Colonic mucosa (tissue), 4 donors: ENCODE measurements at regions not wholly inside any gene's neighbourhood (a gene's known extent, or its start where the extent isn't known, plus 50 kb on each side); places are given as distances from the start of the nearest gene placed in this dataset.

Experiments used
- DNase-seq: peaks from one replicate; pipeline ENCODE4 v3.0.0-alpha.2; 2020
- H3K27ac ChIP-seq: fragments of 200-600 bp; one replicate; pipeline ENCODE4 v1.8.0; 2021
- H3K27me3 ChIP-seq: fragments of 200-600 bp; one replicate; pipeline ENCODE4 v1.8.0; 2021
- H3K36me3 ChIP-seq: fragments of 200-600 bp; one replicate; pipeline ENCODE4 v1.8.0; 2021
- H3K4me1 ChIP-seq: fragments of 200-600 bp; one replicate; pipeline ENCODE4 v1.8.0; 2021; ENCODE audit warnings: mild to moderate bottlenecking
- H3K4me3 ChIP-seq: fragments of 200-600 bp; one replicate; pipeline ENCODE4 v1.8.0; 2021
- H3K9ac ChIP-seq, 2 donors: one replicate each; pipeline ENCODE4 v1.7.0; 2013; ENCODE audit warnings: control low read depth in 2 of 2, low read depth in 2 of 2, low read length in 2 of 2
- H3K9me3 ChIP-seq: fragments of 200-600 bp; one replicate; pipeline ENCODE4 v1.8.0; 2021
- CTCF ChIP-seq: fragments of 200-600 bp; IDR thresholded peaks from one replicate; pipeline ENCODE4 v1.8.0; 2022; ENCODE audit warnings: antibody characterized with exemption, mild to moderate bottlenecking
- intact Hi-C: fragments of 100-400 bp; cut with DNase I; formaldehyde crosslinking; loops from one replicate; pipeline ENCODE4 v1.14.1; 2022
- donor health status: healthy.
- donor health status: DM: no; HTN: no; CAD: no.
- donor health status: DM: no; HTN: no; CAD: no.

- Histone ChIP-seq H3K9me3 (no peaks in the 10 kb centered on the region), H3K4me1 (no peaks in the 10 kb centered on the region), H3K27me3 (no peaks in the 10 kb centered on the region), H3K36me3 (no peaks in the 10 kb centered on the region), H3K4me3 (no peak overlapping the region), H3K9ac (no peak overlapping the region), H3K27ac (no peak overlapping the region)
- DNase-seq: no peak
- intact Hi-C loops: loop anchor here (10.0 kb wide), 1 partner anchor 215 kb away; no protein-coding TSS in a partner anchor
- no peak for TF ChIP-seq CTCF
These were observed 63.9 kb upstream of the SLC10A2 start for GRCh38 chr13:103130146-103130545.
